Spleen (tissue), 7 donors: ENCODE measurements at regions not wholly inside any gene's neighbourhood (a gene's known extent, or its start where the extent isn't known, plus 50 kb on each side); places are given as distances from the start of the nearest gene placed in this dataset.

ENCODE experiments used
- POLR2A ChIP-seq, 3 donors: fragments of 450-650 bp; IDR thresholded peaks; one replicate each; pipeline ENCODE4 v1.5.1; 2017; ENCODE audit warnings: antibody characterized with exemption in 3 of 3, mild to moderate bottlenecking in 1 of 3
- POLR2AphosphoS5 ChIP-seq, 3 donors: sonication (generic); formaldehyde crosslinking; IDR thresholded peaks; one replicate each; pipeline ENCODE4 v1.5.1; 2017; ENCODE audit warnings: antibody characterized with exemption in 3 of 3
- TF ChIP-seq, protein P1 (sequence below), 11 experiments: fragments of 200-600 bp in 7 of 11; fragments of 450-650 bp in 4 of 11; sonication (generic) in 4 of 11; IDR thresholded peaks in 8 of 11; conservative IDR thresholded peaks in 3 of 11; 1 replicate in 7 of 11; 2 replicates in 4 of 11; pipeline versions ENCODE4 v1.4.0 to v1.8.0; 2016 to 2021; ENCODE audit warnings: antibody characterized with exemption in 11 of 11, inconsistent platforms in 4 of 11, mild to moderate bottlenecking in 1 of 11
- donor health status: DM: no; HTN: no; CAD: no; lungs with moderate emphysema.
- donor health status: DM: no; HTN: no; CAD: no.
- donor health status: DM: no; HTN: no; CAD: no.

DNA sequence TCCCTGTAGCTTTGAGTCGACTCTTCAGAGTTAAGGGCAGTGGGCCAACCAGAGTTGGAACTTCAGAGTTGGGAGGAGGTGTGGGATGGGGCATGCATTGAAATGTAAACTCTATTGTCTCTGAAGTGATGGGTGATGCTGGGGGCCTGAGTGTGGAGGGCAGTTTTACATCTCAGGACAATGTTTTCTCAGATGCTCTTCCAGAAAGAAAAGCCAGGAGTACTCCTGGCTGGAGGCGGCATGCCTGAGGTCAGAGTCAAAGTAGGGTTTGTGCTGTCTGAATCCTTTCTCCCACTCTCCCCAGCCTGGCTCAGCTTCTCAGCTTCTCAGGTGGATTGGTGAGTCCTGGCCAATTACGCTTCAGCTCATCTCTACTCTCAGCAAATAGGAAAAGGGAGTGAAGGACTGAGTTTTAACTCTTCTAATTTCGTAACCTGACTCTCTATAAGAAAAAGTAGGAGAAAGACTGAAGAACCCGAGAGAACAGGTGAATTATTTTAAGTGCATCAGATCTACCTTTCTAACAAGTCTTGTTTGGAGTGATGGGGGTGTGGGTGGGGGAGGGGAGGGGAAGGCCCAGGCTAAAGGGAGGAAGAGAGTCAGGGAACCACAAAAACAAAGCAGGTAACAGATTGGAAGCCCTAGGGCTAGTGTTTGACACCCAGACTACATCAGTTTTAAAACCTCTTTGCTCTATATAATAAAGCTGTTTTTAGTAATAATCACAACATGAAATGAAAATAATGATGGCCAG is 107.5 kb upstream of the PELI1 start:
- no peak for TF ChIP-seq POLR2A (IDR thresholded peaks at IDR 0.05)
- TF ChIP-seq, protein P1, sequence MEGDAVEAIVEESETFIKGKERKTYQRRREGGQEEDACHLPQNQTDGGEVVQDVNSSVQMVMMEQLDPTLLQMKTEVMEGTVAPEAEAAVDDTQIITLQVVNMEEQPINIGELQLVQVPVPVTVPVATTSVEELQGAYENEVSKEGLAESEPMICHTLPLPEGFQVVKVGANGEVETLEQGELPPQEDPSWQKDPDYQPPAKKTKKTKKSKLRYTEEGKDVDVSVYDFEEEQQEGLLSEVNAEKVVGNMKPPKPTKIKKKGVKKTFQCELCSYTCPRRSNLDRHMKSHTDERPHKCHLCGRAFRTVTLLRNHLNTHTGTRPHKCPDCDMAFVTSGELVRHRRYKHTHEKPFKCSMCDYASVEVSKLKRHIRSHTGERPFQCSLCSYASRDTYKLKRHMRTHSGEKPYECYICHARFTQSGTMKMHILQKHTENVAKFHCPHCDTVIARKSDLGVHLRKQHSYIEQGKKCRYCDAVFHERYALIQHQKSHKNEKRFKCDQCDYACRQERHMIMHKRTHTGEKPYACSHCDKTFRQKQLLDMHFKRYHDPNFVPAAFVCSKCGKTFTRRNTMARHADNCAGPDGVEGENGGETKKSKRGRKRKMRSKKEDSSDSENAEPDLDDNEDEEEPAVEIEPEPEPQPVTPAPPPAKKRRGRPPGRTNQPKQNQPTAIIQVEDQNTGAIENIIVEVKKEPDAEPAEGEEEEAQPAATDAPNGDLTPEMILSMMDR (IDR thresholded peaks at IDR 0.05 in 8 of 11, conservative IDR thresholded peaks at IDR 0.05 in 3 of 11), result no peak
- no peak for TF ChIP-seq POLR2AphosphoS5 (IDR thresholded peaks at IDR 0.05)
